Uterus (tissue), 3 donors: ENCODE measurements at regions not wholly inside any gene's neighbourhood (a gene's known extent, or its start where the extent isn't known, plus 50 kb on each side); places are given as distances from the start of the nearest gene placed in this dataset.
A peak's percentile ranks its signal among the peaks of the same experiment; 100 is the strongest.

Experiments used
- DNase-seq, 2 donors: peaks; one replicate each; pipeline ENCODE4 v3.0.0-alpha.2; 2019 to 2020
- H3K27ac ChIP-seq, 2 donors: fragments of 200-600 bp; sonication (generic); 1 replicate in 1 of 2; 2 replicates in 1 of 2; pipeline ENCODE4 v1.5.1; 2016 to 2018
- H3K27me3 ChIP-seq, 2 donors: fragments of 200-600 bp; sonication (generic); one replicate each; pipeline ENCODE4 v1.5.1; 2018 to 2019; ENCODE audit warnings: control low read depth in 1 of 2
- H3K36me3 ChIP-seq, 2 donors: fragments of 200-600 bp; sonication (generic); one replicate each; pipeline ENCODE4 v1.5.1; 2019; ENCODE audit warnings: control low read depth in 1 of 2
- H3K4me1 ChIP-seq, 2 donors: fragments of 200-600 bp; sonication (generic); one replicate each; pipeline ENCODE4 v1.5.1; 2018 to 2019; ENCODE audit warnings: control low read depth in 1 of 2
- H3K4me3 ChIP-seq, 2 donors: fragments of 200-600 bp; sonication (generic); 1 replicate in 1 of 2; 2 replicates in 1 of 2; pipeline ENCODE4 v1.5.1; 2018 to 2019; ENCODE audit warnings: mild to moderate bottlenecking in 1 of 2
- H3K9me3 ChIP-seq, 2 donors: fragments of 200-600 bp; sonication (generic); one replicate each; pipeline ENCODE4 v1.5.1; 2019; ENCODE audit warnings: control low read depth in 1 of 2
- POLR2A ChIP-seq, 2 donors: fragments of 450-650 bp; IDR thresholded peaks; one replicate each; pipeline ENCODE4 v1.6.1; 2016; ENCODE audit warnings: antibody characterized with exemption in 2 of 2, mild to moderate bottlenecking in 1 of 2, moderate library complexity in 1 of 2
- intact Hi-C: fragments of 100-400 bp; cut with DNase I; formaldehyde crosslinking; loops from one replicate; pipeline ENCODE4 v1.15.1; 2023; ENCODE audit warnings: low total_unique reads
- TF ChIP-seq, protein P1 (sequence below), 4 experiments: fragments of 200-600 bp in 2 of 4; fragments of 450-650 bp in 2 of 4; sonication (generic) in 2 of 4; IDR thresholded peaks; one replicate each; pipeline ENCODE4 v1.5.1; 2016 to 2019; ENCODE audit warnings: antibody characterized with exemption in 4 of 4, mild to moderate bottlenecking in 2 of 4, moderate library complexity in 1 of 4
- donor health status: DM: yes; HTN: yes; CAD: no.

DNA sequence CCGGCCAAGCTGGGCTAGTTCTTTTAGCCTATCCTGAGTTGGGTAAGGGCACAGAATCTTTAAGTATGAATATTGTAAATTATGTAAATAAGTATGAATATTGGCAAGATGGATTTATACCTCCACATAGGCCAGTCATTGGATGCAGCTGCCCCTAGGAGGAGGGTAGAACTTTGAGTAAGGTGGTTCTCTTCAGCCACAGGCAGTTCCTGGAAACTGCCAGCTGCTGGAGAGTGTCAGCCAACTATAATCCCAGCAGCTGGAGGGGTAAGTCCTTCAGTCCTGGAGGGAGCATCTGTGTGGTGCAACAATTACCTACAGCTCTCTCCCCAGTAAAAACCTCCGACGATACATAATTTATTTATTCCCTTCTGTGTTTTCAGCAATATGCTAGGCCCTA is 65.8 kb upstream of the TMPO start:
- DNase-seq = no peak
- Histone ChIP-seq H3K36me3 (no peaks in the 10 kb centered on the region), H3K4me3 (no peak overlapping the region), H3K9me3 (no peaks in the 10 kb centered on the region), H3K4me1 (no peaks in the 10 kb centered on the region), H3K27me3 (no peaks in the 10 kb centered on the region), H3K27ac (no peak overlapping the region)
- no peak for TF ChIP-seq POLR2A (IDR thresholded peaks at IDR 0.05)
- TF ChIP-seq, protein P1, sequence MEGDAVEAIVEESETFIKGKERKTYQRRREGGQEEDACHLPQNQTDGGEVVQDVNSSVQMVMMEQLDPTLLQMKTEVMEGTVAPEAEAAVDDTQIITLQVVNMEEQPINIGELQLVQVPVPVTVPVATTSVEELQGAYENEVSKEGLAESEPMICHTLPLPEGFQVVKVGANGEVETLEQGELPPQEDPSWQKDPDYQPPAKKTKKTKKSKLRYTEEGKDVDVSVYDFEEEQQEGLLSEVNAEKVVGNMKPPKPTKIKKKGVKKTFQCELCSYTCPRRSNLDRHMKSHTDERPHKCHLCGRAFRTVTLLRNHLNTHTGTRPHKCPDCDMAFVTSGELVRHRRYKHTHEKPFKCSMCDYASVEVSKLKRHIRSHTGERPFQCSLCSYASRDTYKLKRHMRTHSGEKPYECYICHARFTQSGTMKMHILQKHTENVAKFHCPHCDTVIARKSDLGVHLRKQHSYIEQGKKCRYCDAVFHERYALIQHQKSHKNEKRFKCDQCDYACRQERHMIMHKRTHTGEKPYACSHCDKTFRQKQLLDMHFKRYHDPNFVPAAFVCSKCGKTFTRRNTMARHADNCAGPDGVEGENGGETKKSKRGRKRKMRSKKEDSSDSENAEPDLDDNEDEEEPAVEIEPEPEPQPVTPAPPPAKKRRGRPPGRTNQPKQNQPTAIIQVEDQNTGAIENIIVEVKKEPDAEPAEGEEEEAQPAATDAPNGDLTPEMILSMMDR (IDR thresholded peaks at IDR 0.05) = no peak
- intact Hi-C loops = no loop called here

DNA sequence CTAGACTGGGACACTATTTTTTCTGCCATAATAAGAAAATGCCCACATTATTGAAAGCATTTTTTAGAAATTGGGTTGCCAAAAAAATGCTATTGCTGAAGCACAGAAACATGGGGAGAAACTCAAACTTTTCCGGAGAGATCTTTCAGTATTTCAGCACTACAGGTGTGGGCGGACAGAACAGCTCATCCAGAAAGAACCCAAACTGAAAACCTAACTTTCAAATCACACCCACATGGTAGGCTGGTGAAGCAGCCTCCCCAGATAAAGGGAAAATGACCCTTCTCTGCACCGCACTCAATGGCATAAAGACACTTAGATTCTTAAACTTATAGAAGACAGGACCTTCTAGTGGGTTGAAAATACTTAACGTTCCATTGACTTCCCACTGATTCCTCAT is 62.3 kb upstream of the TMPO start:
- Histone ChIP-seq H3K27me3 (no peaks in the 10 kb centered on the region), H3K27ac (no peak overlapping the region), H3K9me3 (no peaks in the 10 kb centered on the region), H3K4me1 (no peaks in the 10 kb centered on the region), H3K36me3 (no peaks in the 10 kb centered on the region), H3K4me3 (no peak overlapping the region)
- intact Hi-C loops = no loop called here
- no peak for TF ChIP-seq POLR2A (IDR thresholded peaks at IDR 0.05)
- TF ChIP-seq, protein P1 (IDR thresholded peaks at IDR 0.05) = no peak
- DNase-seq = no peak

DNA sequence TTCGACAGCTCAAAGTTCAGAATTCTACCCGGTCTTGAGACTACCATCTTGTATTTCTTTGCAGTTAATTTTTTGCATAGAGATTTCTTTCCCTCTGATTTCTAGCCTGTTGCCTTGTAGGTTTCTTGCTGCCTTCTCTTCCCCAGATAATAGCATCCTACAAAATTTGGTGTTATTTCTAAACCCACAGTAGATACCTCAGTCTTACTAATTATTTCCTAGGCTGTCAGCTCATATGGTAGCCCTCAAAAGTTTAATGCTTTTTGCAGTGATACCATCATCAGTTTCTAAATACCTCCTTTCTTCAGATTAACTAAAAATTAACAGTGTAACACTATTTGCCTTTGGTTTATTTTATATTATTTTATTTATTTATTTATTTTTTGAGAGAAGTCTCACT is 61.9 kb upstream of the TMPO start:
- Histone ChIP-seq H3K4me1 (no peaks in the 10 kb centered on the region), H3K9me3 (no peaks in the 10 kb centered on the region), H3K4me3 (no peak overlapping the region), H3K36me3 (no peaks in the 10 kb centered on the region), H3K27me3 (no peaks in the 10 kb centered on the region), H3K27ac (no peak overlapping the region)
- intact Hi-C loops = no loop called here
- TF ChIP-seq, protein P1 (IDR thresholded peaks at IDR 0.05) = no peak
- TF ChIP-seq POLR2A (IDR thresholded peaks at IDR 0.05) = no peak
- no peak for DNase-seq

DNA sequence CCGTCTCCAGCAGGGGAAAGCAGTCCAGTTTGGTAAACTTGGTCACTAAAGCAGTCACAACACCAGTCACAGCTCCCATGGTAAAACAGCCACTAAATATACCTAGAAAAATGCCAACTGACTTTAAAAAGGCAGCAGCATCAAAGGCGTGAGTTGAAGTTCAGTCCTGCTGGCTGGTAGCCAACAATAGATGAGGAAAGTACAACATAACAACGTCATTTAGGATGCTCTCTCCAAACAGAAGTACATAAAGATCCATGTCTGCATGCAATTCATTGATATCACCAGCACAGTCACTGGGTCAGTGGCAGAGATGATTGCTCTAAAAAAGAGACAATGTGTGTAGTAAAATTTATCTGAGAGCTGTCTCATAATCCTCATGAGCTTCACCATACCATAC is 59.3 kb upstream of the TMPO start:
- DNase-seq = no peak
- Histone ChIP-seq H3K27me3 (no peaks in the 10 kb centered on the region), H3K36me3 (no peaks in the 10 kb centered on the region)

DNA sequence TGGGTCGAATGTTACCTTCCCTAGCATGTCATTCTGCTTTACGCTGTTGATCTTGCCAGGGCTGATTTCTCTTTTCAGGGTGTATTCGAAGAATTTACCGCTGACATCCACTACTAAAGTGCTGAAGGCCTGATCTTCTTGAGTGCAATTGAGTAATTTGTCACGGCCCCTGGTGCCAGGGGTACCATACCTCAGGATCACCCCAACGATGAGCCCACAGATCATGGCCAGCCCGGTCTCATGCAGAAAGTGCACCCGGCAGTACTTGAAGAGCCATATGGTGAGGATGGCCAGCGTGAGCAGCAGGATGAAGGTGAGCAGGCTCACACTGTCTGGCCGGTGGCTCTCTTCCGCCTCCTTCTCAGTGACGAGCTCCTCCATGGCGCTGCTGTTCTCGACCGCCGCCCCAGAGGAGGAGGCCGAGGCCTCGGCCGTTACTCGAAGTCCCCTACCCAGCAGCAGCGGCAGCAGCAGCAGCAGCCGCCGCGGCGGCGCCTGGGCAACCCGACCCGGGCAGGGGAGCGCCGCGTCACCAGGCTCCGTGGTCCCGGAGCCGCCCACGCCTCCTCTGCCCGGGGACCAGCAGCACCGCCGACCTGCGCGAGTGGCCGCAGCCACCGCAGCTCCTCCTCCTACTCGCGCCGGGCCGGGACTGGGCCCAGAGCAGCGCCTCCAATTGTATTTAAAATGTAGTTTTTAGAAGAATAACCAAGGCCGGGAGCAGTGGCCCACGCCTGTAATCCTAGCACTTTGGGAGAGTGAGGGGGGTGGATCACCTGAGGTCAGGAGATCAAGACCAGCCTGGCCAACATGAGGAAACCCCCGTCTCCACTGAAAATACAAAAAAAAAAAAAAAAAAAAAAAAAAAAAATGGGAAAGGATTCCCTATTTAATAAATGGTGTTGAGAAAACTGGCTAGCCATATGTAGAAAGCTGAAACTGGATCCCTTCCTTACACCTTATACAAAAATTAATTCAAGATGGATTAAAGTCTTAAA is 58.5 kb upstream of the TMPO start:
- peak overlapping the region in 1 of 2 donors; percentile 48 for H3K27ac ChIP-seq
- H3K9me3 ChIP-seq = no peaks in the 10 kb centered on the region
- intact Hi-C loops = no loop called here
- DNase-seq = peak in 1 of 2 donors; percentile 22
- H3K27me3 ChIP-seq = no peaks in the 10 kb centered on the region
- no peaks in the 10 kb centered on the region for H3K4me1 ChIP-seq
- no peak for TF ChIP-seq POLR2A (IDR thresholded peaks at IDR 0.05)
- TF ChIP-seq, protein P1 (IDR thresholded peaks at IDR 0.05) = no peak
- peak overlapping the region; percentile 13 to 40 for H3K4me3 ChIP-seq
- no peaks in the 10 kb centered on the region for H3K36me3 ChIP-seq

More for the DNA sequence above, 59.3 kb upstream of the TMPO start:
- Histone ChIP-seq H3K4me3 (no peak overlapping the region), H3K9me3 (no peaks in the 10 kb centered on the region), H3K27ac (no peak overlapping the region), H3K4me1 (no peaks in the 10 kb centered on the region)
- no peak for TF ChIP-seq POLR2A (IDR thresholded peaks at IDR 0.05)
- TF ChIP-seq, protein P1 (IDR thresholded peaks at IDR 0.05) = no peak
- intact Hi-C loops = no loop called here
